GM23248 (cell line): ENCODE measurements at regions not wholly inside any gene's neighbourhood (a gene's known extent, or its start where the extent isn't known, plus 50 kb on each side); places are given as distances from the start of the nearest gene placed in this dataset.

ENCODE experiments used
- DNase-seq: peaks from one replicate; pipeline ENCODE4 v3.0.0-alpha.2; 2015
- H2AFZ ChIP-seq: fragments of 200-600 bp; sonication (generic); 2 replicates; pipeline ENCODE4 v1.6.1; 2016; ENCODE audit warnings: antibody characterized with exemption
- H3F3A ChIP-seq: fragments of 200-600 bp; sonication (generic); 2 replicates; pipeline ENCODE4 v1.6.1; 2016; ENCODE audit warnings: mild to moderate bottlenecking, antibody characterized with exemption, mixed run types; ENCODE audit not compliant: insufficient read depth
- H3K27ac ChIP-seq: fragments of 200-600 bp; sonication (generic); 2 replicates; pipeline ENCODE4 v1.5.1; 2016; ENCODE audit warnings: mild to moderate bottlenecking
- H3K27me3 ChIP-seq: fragments of 200-600 bp; sonication (generic); replicated peaks from 2 replicates; pipeline ENCODE4 v1.6.1; 2016; ENCODE audit warnings: mild to moderate bottlenecking; ENCODE audit not compliant: insufficient read depth
- H3K36me3 ChIP-seq: fragments of 200-600 bp; sonication (generic); 2 replicates; pipeline ENCODE4 v1.6.1; 2016; ENCODE audit warnings: low read depth, mild to moderate bottlenecking
- H3K4me1 ChIP-seq: fragments of 200-600 bp; sonication (generic); 2 replicates; pipeline ENCODE4 v1.6.1; 2016; ENCODE audit warnings: mild to moderate bottlenecking; ENCODE audit not compliant: insufficient read depth
- H3K4me2 ChIP-seq: fragments of 200-600 bp; sonication (generic); one replicate; pipeline ENCODE4 v1.6.1; 2016; ENCODE audit warnings: mild to moderate bottlenecking; ENCODE audit not compliant: unreplicated experiment
- H3K4me3 ChIP-seq: fragments of 200-600 bp; sonication (generic); 2 replicates; pipeline ENCODE4 v1.5.1; 2016; ENCODE audit warnings: mild to moderate bottlenecking
- H3K79me2 ChIP-seq: fragments of 200-600 bp; sonication (generic); 2 replicates; pipeline ENCODE4 v1.6.1; 2016; ENCODE audit warnings: mild to moderate bottlenecking; ENCODE audit not compliant: insufficient read depth
- H3K9ac ChIP-seq: fragments of 200-600 bp; sonication (generic); 2 replicates; pipeline ENCODE4 v1.6.1; 2016; ENCODE audit warnings: mild to moderate bottlenecking
- H3K9me2 ChIP-seq: fragments of 200-600 bp; sonication (generic); 2 replicates; pipeline ENCODE4 v1.6.1; 2016; ENCODE audit warnings: mixed run types, mild to moderate bottlenecking, moderate library complexity; ENCODE audit not compliant: insufficient read depth
- H3K9me3 ChIP-seq: fragments of 200-600 bp; sonication (generic); one replicate; pipeline ENCODE4 v1.6.1; 2017; ENCODE audit warnings: low read depth
- H4K20me1 ChIP-seq: fragments of 200-600 bp; sonication (generic); 2 replicates; pipeline ENCODE4 v1.6.0; 2016; ENCODE audit not compliant: insufficient read depth
- EZH2 ChIP-seq: fragments of 200-600 bp; sonication (generic); IDR thresholded peaks from 2 replicates; pipeline ENCODE4 v1.6.1; 2018; ENCODE audit warnings: antibody characterized with exemption, mild to moderate bottlenecking; ENCODE audit not compliant: insufficient read depth, poor library complexity, severe bottlenecking
- EZH2phosphoT487 ChIP-seq: fragments of 200-600 bp; sonication (generic); IDR thresholded peaks from 2 replicates; pipeline ENCODE4 v1.6.1; 2018; ENCODE audit warnings: antibody characterized with exemption, moderate library complexity, mild to moderate bottlenecking, low read depth; ENCODE audit not compliant: insufficient read depth
- WGBS, 2 experiments: methylation state at CpG; one replicate each; pipeline ENCODE4 v1.1.6; 2015 to 2017; ENCODE audit warnings: low lambda C conversion rate in 2 of 2, low coverage in 1 of 2; ENCODE audit errors: missing lambda C conversion rate in 2 of 2; 5-methylcytosine and 5-hydroxymethylcytosine counted together
- in situ Hi-C: fragments of 300-500 bp; cut with MboI; formaldehyde crosslinking; loops from 2 replicates; pipeline ENCODE4 v1.15.0; 2020

- 64 to 80% methylated on average over 13 of the region's 13 CpGs for WGBS, 2 experiments
- no peaks in the 10 kb centered on the region for H3K9me2 ChIP-seq
- H3K79me2 ChIP-seq, result no peaks in the 10 kb centered on the region
- H3K9me3 ChIP-seq, result no peaks in the 10 kb centered on the region
- DNase-seq, result no peak
- H3K4me2 ChIP-seq, result no peak overlapping the region
- in situ Hi-C loops, result no loop called here
- H3K36me3 ChIP-seq, result no peaks in the 10 kb centered on the region
- no peak overlapping the region for H2AFZ ChIP-seq
- H3K27me3 ChIP-seq, result peaks cover 4% of the 10 kb centered on the region; the same call in 1 of the 2 replicates
- TF ChIP-seq EZH2phosphoT487, result no peak
- no peak for TF ChIP-seq EZH2
- H3K9ac ChIP-seq, result no peak overlapping the region
- H3K27ac ChIP-seq, result no peak overlapping the region
- no peaks in the 10 kb centered on the region for H3F3A ChIP-seq
- no peak overlapping the region for H3K4me3 ChIP-seq
- H3K4me1 ChIP-seq, result no peaks in the 10 kb centered on the region
- no peaks in the 10 kb centered on the region for H4K20me1 ChIP-seq
Measured at GRCh38 chr7:412313-412710, 107.3 kb downstream of the PDGFA start.

GRCh38 chr7:414681-415560 lies 104.7 kb downstream of the PDGFA start:
- in situ Hi-C loops, result no loop called here
- Histone ChIP-seq H2AFZ (no peak overlapping the region), H3K27ac (no peak overlapping the region), H3K9ac (no peak overlapping the region), H4K20me1 (no peaks in the 10 kb centered on the region), H3K27me3 (peaks cover 4% of the 10 kb centered on the region; the same call in 1 of the 2 replicates), H3K4me1 (no peaks in the 10 kb centered on the region), H3K36me3 (no peaks in the 10 kb centered on the region), H3K4me2 (no peak overlapping the region), H3K79me2 (no peaks in the 10 kb centered on the region), H3K9me2 (no peaks in the 10 kb centered on the region), H3K9me3 (no peaks in the 10 kb centered on the region), H3K4me3 (no peak overlapping the region), H3F3A (no peaks in the 10 kb centered on the region)
- no peak for TF ChIP-seq EZH2
- no peak for TF ChIP-seq EZH2phosphoT487
- WGBS, 2 experiments, result 60 to 64% methylated on average over 35 of the region's 35 CpGs
- DNase-seq, result no peak

GRCh38 chr7:415646-416525 lies 103.8 kb downstream of the PDGFA start:
- WGBS, 2 experiments, result 47 to 54% methylated on average over 32 to 35 of the region's 35 CpGs
- Histone ChIP-seq H3K9ac (no peak overlapping the region), H4K20me1 (no peaks in the 10 kb centered on the region), H3K9me3 (no peaks in the 10 kb centered on the region), H3K27me3 (peaks cover 4% of the 10 kb centered on the region; the same call in 1 of the 2 replicates), H3K36me3 (no peaks in the 10 kb centered on the region), H3K79me2 (no peaks in the 10 kb centered on the region), H3K9me2 (no peaks in the 10 kb centered on the region), H3F3A (no peaks in the 10 kb centered on the region), H3K4me3 (no peak overlapping the region), H3K4me1 (no peaks in the 10 kb centered on the region), H3K27ac (no peak overlapping the region), H3K4me2 (no peak overlapping the region), H2AFZ (no peak overlapping the region)
- no peak for DNase-seq
- TF ChIP-seq EZH2phosphoT487, result no peak
- TF ChIP-seq EZH2, result no peak
- in situ Hi-C loops, result no loop called here

- H3K79me2 ChIP-seq, result no peaks in the 10 kb centered on the region
- in situ Hi-C loops, result no loop called here
- no peaks in the 10 kb centered on the region for H3K4me1 ChIP-seq
- peaks cover 4% of the 10 kb centered on the region; the same call in 1 of the 2 replicates for H3K27me3 ChIP-seq
- H2AFZ ChIP-seq, result no peak overlapping the region
- TF ChIP-seq EZH2phosphoT487, result no peak
- no peak for TF ChIP-seq EZH2
- H3K36me3 ChIP-seq, result no peaks in the 10 kb centered on the region
- H3K9me2 ChIP-seq, result no peaks in the 10 kb centered on the region
- DNase-seq, result no peak
- H3F3A ChIP-seq, result no peaks in the 10 kb centered on the region
- no peak overlapping the region for H3K4me2 ChIP-seq
- no peak overlapping the region for H3K9ac ChIP-seq
- no peaks in the 10 kb centered on the region for H4K20me1 ChIP-seq
- H3K4me3 ChIP-seq, result no peak overlapping the region
- WGBS, 2 experiments, result 65 to 69% methylated on average over 22 to 24 of the region's 25 CpGs
- H3K27ac ChIP-seq, result no peak overlapping the region
- H3K9me3 ChIP-seq, result no peaks in the 10 kb centered on the region
Measured at GRCh38 chr7:416761-417624, 102.7 kb downstream of the PDGFA start.
